Subcutaneous abdominal adipose tissue (tissue), 5 donors: ENCODE measurements at regions not wholly inside any gene's neighbourhood (a gene's known extent, or its start where the extent isn't known, plus 50 kb on each side); places are given as distances from the start of the nearest gene placed in this dataset.
A peak's percentile ranks its signal among the peaks of the same experiment; 100 is the strongest.

Source experiments
- H3K27ac ChIP-seq: one replicate; pipeline ENCODE4 v1.7.0; 2013; ENCODE audit warnings: low read depth, mild to moderate bottlenecking, inconsistent platforms, low read length, moderate library complexity
- H3K27me3 ChIP-seq, 5 donors: one replicate each; pipeline ENCODE4 v1.7.0; 2013; ENCODE audit warnings: low read length in 5 of 5, inconsistent platforms in 1 of 5; ENCODE audit not compliant: control insufficient read depth in 5 of 5, insufficient read depth in 4 of 5
- H3K36me3 ChIP-seq, 5 donors: one replicate each; pipeline ENCODE4 v1.7.0; 2013; ENCODE audit warnings: low read length in 5 of 5; ENCODE audit not compliant: control insufficient read depth in 5 of 5, insufficient read depth in 5 of 5
- H3K4me1 ChIP-seq, 5 donors: one replicate each; pipeline ENCODE4 v1.7.0; 2013; ENCODE audit warnings: low read length in 5 of 5, mild to moderate bottlenecking in 3 of 5, moderate library complexity in 1 of 5; ENCODE audit not compliant: control insufficient read depth in 5 of 5, insufficient read depth in 5 of 5
- H3K4me3 ChIP-seq, 5 donors: one replicate each; pipeline ENCODE4 v1.7.0; 2013; ENCODE audit warnings: low read length in 5 of 5, low read depth in 1 of 5
- H3K9ac ChIP-seq, 5 donors: one replicate each; pipeline ENCODE4 v1.7.0; 2013; ENCODE audit warnings: low read length in 5 of 5, mild to moderate bottlenecking in 4 of 5, moderate library complexity in 3 of 5
- H3K9me3 ChIP-seq, 5 donors: one replicate each; pipeline ENCODE4 v1.7.0; 2013; ENCODE audit warnings: low read length in 5 of 5; ENCODE audit not compliant: control insufficient read depth in 5 of 5
- donor health status: healthy.
- donor health status: healthy.
- donor health status: healthy.
- donor health status: healthy.
- donor health status: healthy.

DNA sequence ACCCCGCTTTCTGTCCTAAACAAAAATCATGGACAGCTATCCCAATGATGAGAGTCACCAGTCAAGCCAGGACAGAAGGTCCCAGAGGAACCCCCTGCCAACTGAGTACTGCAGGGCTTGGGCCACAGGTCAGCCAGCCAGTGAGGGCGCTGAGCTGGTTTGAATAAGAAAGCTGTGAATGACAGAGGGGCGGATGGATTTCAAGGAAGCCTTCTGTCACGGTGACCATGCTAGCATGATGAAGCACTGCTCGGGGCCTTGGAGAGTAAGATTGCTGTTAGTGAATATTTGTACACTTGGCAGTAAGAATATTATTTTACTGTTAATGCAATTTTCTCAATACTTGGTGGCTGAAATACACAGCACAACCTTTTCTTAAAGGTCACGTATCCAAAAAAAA lies 734.0 kb upstream of the NR2F2 start:
- Histone ChIP-seq H3K9ac (no peak overlapping the region), H3K27ac (no peak overlapping the region), H3K4me3 (no peak overlapping the region)

GRCh38 chr15:95598251-95598855 lies 732.1 kb upstream of the NR2F2 start:
- Histone ChIP-seq H3K36me3 (no peaks in the 10 kb centered on the region), H3K27me3 (no peaks in the 10 kb centered on the region), H3K9me3 (no peaks in the 10 kb centered on the region), H3K9ac (no peak overlapping the region), H3K4me3 (no peak overlapping the region), H3K27ac (no peak overlapping the region), H3K4me1 (peaks cover 0 to 12% (median 6%) of the 10 kb centered on the region in 5 donors)

More for the DNA sequence above, 734.0 kb upstream of the NR2F2 start:
- Histone ChIP-seq H3K27me3 (no peaks in the 10 kb centered on the region), H3K4me1 (peaks cover 0 to 12% (median 6%) of the 10 kb centered on the region in 5 donors), H3K9me3 (no peaks in the 10 kb centered on the region), H3K36me3 (no peaks in the 10 kb centered on the region)

DNA sequence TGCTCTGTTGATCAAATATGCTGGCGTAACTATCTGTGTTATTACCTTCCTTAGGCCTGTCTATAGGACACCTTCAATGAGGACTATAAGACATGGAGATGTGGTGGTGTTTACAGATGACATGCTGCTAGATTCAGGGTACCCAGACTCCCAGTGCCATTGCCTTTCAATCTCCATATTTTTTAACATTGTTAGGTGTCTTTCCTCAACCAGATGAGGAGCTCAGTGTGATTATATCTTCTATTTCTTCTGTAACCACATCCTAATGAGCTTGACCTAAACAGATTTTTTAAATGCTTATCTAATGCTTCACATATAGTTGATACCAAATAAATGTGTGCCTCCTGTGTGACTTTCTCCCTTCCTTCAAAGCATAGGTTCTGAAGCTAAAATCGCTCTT lies 730.1 kb upstream of the NR2F2 start:
- H3K9me3 ChIP-seq: no peaks in the 10 kb centered on the region
- no peaks in the 10 kb centered on the region for H3K36me3 ChIP-seq
- peaks cover 5 to 21% (median 20%) of the 10 kb centered on the region in 5 donors for H3K4me1 ChIP-seq
- H3K9ac ChIP-seq: no peak overlapping the region
- no peak overlapping the region for H3K27ac ChIP-seq
- H3K4me3 ChIP-seq: no peak overlapping the region
- H3K27me3 ChIP-seq: no peaks in the 10 kb centered on the region

DNA sequence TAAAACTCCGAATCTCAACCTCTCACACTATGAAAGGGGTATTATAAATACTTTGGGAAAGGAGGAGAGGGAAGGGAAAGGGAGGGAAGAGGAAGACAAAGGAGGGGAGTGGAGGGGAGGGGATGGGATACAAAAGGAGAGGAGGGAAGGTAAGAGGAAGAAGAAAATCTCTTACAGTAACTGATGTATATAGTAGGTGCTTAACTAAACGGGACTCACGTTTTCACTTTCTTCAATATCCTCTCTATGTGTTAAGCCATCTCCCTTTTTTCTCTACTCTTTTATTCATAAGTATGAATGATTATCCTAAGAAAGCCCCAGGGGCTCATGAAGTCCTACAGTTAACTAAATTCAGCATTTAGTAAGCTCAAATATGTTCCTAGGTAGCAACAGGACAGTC lies 729.6 kb upstream of the NR2F2 start:
- Histone ChIP-seq H3K4me1 (peaks cover 5 to 21% (median 20%) of the 10 kb centered on the region in 5 donors), H3K36me3 (no peaks in the 10 kb centered on the region), H3K27me3 (no peaks in the 10 kb centered on the region)

DNA sequence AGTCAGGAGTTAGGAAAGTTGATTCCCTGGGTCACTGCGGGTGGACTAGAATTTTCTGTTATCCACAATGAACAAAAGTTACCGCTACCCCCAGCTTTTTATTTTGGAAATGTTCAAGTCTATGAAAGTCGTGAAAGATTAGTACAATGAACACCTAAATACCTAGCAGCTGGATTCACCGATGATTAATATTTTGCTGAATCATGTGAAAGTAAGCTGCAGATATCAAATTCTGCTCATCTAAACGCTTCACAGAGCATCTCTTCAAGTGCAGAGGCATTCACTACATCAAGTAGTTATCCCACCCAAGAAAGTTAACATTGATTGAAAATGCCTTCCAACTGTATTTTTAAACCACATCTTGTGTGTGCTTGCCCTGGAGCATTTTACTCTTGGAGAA lies 729.0 kb upstream of the NR2F2 start:
- Histone ChIP-seq H3K4me3 (no peak overlapping the region), H3K4me1 (peaks cover 5 to 20% (median 19%) of the 10 kb centered on the region in 5 donors), H3K9me3 (no peaks in the 10 kb centered on the region), H3K36me3 (no peaks in the 10 kb centered on the region), H3K27ac (no peak overlapping the region), H3K9ac (no peak overlapping the region), H3K27me3 (no peaks in the 10 kb centered on the region)

More for the DNA sequence above, 729.6 kb upstream of the NR2F2 start:
- H3K4me3 ChIP-seq: no peak overlapping the region
- H3K9me3 ChIP-seq: no peaks in the 10 kb centered on the region
- no peak overlapping the region for H3K27ac ChIP-seq
- no peak overlapping the region for H3K9ac ChIP-seq

DNA sequence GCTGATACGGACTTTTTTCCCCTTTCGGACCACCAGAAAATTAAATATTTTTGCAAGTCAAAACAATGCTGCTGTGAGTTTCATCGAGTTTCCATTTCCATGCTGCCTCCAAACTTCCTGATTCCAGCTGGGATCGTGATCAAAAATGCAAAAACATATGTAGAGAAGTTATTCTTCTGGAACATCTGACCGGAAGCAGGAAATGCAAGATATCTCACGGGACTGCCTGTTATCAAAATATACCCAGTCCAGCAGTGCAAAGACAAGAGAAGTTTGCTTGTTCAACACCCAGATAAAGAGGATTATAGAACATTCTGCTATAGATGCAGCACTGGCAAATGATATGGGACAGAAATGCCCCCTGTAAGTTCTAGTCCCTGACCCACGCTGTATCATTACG lies 726.7 kb upstream of the NR2F2 start:
- Histone ChIP-seq H3K9me3 (no peaks in the 10 kb centered on the region), H3K36me3 (no peaks in the 10 kb centered on the region), H3K9ac (no peak overlapping the region), H3K4me3 (peak overlapping the region in 2 of 5 donors; percentile 2 to 26), H3K27me3 (no peaks in the 10 kb centered on the region), H3K4me1 (peaks cover 5 to 14% (median 9%) of the 10 kb centered on the region in 5 donors), H3K27ac (peak overlapping the region; percentile 7)

DNA sequence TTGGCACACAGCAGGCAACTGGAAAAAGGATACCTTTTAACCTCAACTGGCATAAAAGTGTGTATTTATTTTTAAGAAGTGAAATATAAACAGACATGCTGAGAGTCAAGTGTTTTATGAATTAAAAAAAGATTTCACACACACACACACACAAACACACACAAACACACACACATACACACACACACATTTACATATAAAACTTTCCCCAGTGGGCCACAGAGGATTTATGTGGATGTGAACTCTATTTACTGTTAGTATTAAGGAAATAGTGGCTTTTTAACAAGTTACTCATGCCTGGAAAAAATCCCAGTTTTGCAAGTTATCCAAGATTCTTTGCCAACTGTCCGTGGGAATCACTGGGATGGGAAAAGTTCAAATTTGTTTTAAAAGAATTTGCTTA lies 725.9 kb upstream of the NR2F2 start:
- peak overlapping the region in 1 of 5 donors; percentile 44 for H3K9ac ChIP-seq
- peaks cover 5 to 14% (median 9%) of the 10 kb centered on the region in 5 donors for H3K4me1 ChIP-seq
- H3K27me3 ChIP-seq: no peaks in the 10 kb centered on the region
- no peaks in the 10 kb centered on the region for H3K9me3 ChIP-seq
- peak overlapping the region; percentile 28 for H3K27ac ChIP-seq
- no peaks in the 10 kb centered on the region for H3K36me3 ChIP-seq
- no peak overlapping the region for H3K4me3 ChIP-seq

DNA sequence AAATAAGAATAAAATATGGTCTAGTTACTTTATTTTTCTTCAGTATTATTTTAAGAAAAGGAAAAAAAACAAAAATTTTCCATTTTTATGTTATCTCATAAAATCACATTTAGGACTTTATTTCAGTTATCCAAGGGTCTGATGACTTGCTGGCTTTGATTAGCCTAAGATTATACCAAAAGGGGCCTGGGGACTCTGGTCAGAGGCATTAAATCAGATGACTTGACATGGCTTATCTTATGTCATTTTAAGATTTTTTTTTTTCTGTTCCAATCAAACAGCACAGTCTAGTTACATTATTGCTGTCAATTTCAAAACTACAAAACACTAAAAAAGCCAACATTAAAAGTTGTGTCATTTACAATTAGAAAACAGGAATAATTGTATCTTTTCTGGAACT lies 725.4 kb upstream of the NR2F2 start:
- peak overlapping the region; percentile 28 for H3K27ac ChIP-seq
- H3K9ac ChIP-seq: no peak overlapping the region
- H3K9me3 ChIP-seq: no peaks in the 10 kb centered on the region
- H3K27me3 ChIP-seq: no peaks in the 10 kb centered on the region
- no peak overlapping the region for H3K4me3 ChIP-seq
- no peaks in the 10 kb centered on the region for H3K36me3 ChIP-seq
- peaks cover 5 to 14% (median 9%) of the 10 kb centered on the region in 5 donors for H3K4me1 ChIP-seq

DNA sequence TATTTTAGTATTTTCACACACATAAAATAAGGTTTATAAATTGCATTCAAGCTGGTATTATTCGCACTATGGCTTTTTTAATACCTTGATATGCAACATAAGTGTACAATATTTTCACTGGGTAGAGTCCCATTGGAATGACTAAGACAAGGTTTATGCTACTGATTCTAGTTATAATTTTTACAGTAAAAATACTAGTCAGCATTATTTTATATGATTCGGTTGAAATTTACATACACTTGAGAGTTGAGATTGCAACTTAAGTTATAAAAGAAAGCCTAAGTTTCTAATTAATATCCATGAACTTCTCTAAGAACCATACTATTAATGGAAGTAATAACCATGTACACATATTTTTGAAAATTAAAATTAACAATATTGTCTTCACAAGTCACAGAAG lies 723.9 kb upstream of the NR2F2 start:
- peaks cover 5 to 14% (median 9%) of the 10 kb centered on the region in 5 donors for H3K4me1 ChIP-seq
- H3K9ac ChIP-seq: no peak overlapping the region

GRCh38 chr15:95608371-95608770 lies 722.1 kb upstream of the NR2F2 start:
- Histone ChIP-seq H3K36me3 (no peaks in the 10 kb centered on the region), H3K9me3 (no peaks in the 10 kb centered on the region), H3K4me3 (no peak overlapping the region), H3K27me3 (no peaks in the 10 kb centered on the region), H3K27ac (no peak overlapping the region), H3K4me1 (peaks cover 5 to 14% (median 9%) of the 10 kb centered on the region in 5 donors), H3K9ac (no peak overlapping the region)

More for the DNA sequence above, 723.9 kb upstream of the NR2F2 start:
- Histone ChIP-seq H3K4me3 (no peak overlapping the region), H3K36me3 (no peaks in the 10 kb centered on the region), H3K27me3 (no peaks in the 10 kb centered on the region), H3K27ac (no peak overlapping the region), H3K9me3 (no peaks in the 10 kb centered on the region)
